Peyer's patch (tissue), 4 donors: ENCODE measurements at regions not wholly inside any gene's neighbourhood (a gene's known extent, or its start where the extent isn't known, plus 50 kb on each side); places are given as distances from the start of the nearest gene placed in this dataset.

Source experiments
- DNase-seq, 3 donors: peaks; one replicate each; pipeline ENCODE4 v3.0.0-alpha.2; 2017 to 2019
- H3K27ac ChIP-seq, 4 donors: fragments of 200-600 bp; sonication (generic); one replicate each; pipeline ENCODE4 v1.5.1; 2016 to 2019
- H3K27me3 ChIP-seq, 2 donors: fragments of 200-600 bp; sonication (generic); one replicate each; pipeline ENCODE4 v1.5.1; 2019
- H3K36me3 ChIP-seq, 3 donors: fragments of 200-600 bp; sonication (generic); one replicate each; pipeline ENCODE4 v1.5.1; 2016 to 2019
- H3K4me1 ChIP-seq, 4 donors: fragments of 200-600 bp; sonication (generic); one replicate each; pipeline ENCODE4 v1.5.1; 2016 to 2019
- H3K4me3 ChIP-seq, 4 donors: fragments of 200-600 bp; sonication (generic); 1 replicate in 3 of 4; 2 replicates in 1 of 4; pipeline ENCODE4 v1.5.1; 2016 to 2019; ENCODE audit warnings: mild to moderate bottlenecking in 1 of 4
- H3K9me3 ChIP-seq, 4 donors: fragments of 200-600 bp; sonication (generic); one replicate each; pipeline ENCODE4 v1.5.1; 2016 to 2019; ENCODE audit warnings: mild to moderate bottlenecking in 1 of 4
- CTCF ChIP-seq, 6 experiments: fragments of 450-650 bp in 4 of 6; fragments of 200-600 bp in 2 of 6; sonication (generic) in 1 of 6; IDR thresholded peaks; one replicate each; pipeline ENCODE4 v1.5.1; 2017 to 2019; ENCODE audit warnings: antibody characterized with exemption in 6 of 6, mild to moderate bottlenecking in 3 of 6, moderate library complexity in 1 of 6
- POLR2A ChIP-seq, 2 donors: fragments of 450-650 bp; IDR thresholded peaks; one replicate each; pipeline ENCODE4 v1.5.1; 2017; ENCODE audit warnings: antibody characterized with exemption in 2 of 2, mild to moderate bottlenecking in 2 of 2, moderate library complexity in 2 of 2

- no peak overlapping the region for H3K27ac ChIP-seq
- no peaks in the 10 kb centered on the region for H3K4me1 ChIP-seq
- no peak for DNase-seq
- no peak for TF ChIP-seq CTCF (IDR thresholded peaks at IDR 0.05)
- TF ChIP-seq POLR2A (IDR thresholded peaks at IDR 0.05), result no peak
- H3K4me3 ChIP-seq, result no peak overlapping the region
- no peaks in the 10 kb centered on the region for H3K9me3 ChIP-seq
- H3K36me3 ChIP-seq, result no peaks in the 10 kb centered on the region
- no peaks in the 10 kb centered on the region for H3K27me3 ChIP-seq
Measured at GRCh38 chr1:219533280-219533679, 79.6 kb downstream of the ZC3H11B start.

GRCh38 chr1:219529116-219529515 is 83.8 kb downstream of the ZC3H11B start:
- DNase-seq, result no peak
- H3K36me3 ChIP-seq, result no peaks in the 10 kb centered on the region
- no peaks in the 10 kb centered on the region for H3K9me3 ChIP-seq
- H3K27me3 ChIP-seq, result no peaks in the 10 kb centered on the region
- no peaks in the 10 kb centered on the region for H3K4me1 ChIP-seq
- no peak overlapping the region for H3K27ac ChIP-seq
- TF ChIP-seq CTCF (IDR thresholded peaks at IDR 0.05) (no peak), POLR2A (IDR thresholded peaks at IDR 0.05) (no peak)
- no peak overlapping the region for H3K4me3 ChIP-seq

GRCh38 chr1:219528633-219529032 is 84.3 kb downstream of the ZC3H11B start:
- TF ChIP-seq CTCF (IDR thresholded peaks at IDR 0.05) (no peak), POLR2A (IDR thresholded peaks at IDR 0.05) (no peak)
- H3K27me3 ChIP-seq, result no peaks in the 10 kb centered on the region
- H3K4me1 ChIP-seq, result no peaks in the 10 kb centered on the region
- no peak for DNase-seq
- H3K9me3 ChIP-seq, result no peaks in the 10 kb centered on the region
- H3K4me3 ChIP-seq, result no peak overlapping the region
- no peaks in the 10 kb centered on the region for H3K36me3 ChIP-seq
- H3K27ac ChIP-seq, result no peak overlapping the region

GRCh38 chr1:219527994-219528393 is 84.9 kb downstream of the ZC3H11B start:
- TF ChIP-seq CTCF (IDR thresholded peaks at IDR 0.05) (no peak), POLR2A (IDR thresholded peaks at IDR 0.05) (no peak)
- DNase-seq, result no peak
- Histone ChIP-seq H3K4me3 (no peak overlapping the region), H3K36me3 (no peaks in the 10 kb centered on the region), H3K9me3 (no peaks in the 10 kb centered on the region), H3K27me3 (no peaks in the 10 kb centered on the region), H3K4me1 (no peaks in the 10 kb centered on the region), H3K27ac (no peak overlapping the region)

GRCh38 chr1:219526074-219526473 is 86.8 kb downstream of the ZC3H11B start:
- no peak for DNase-seq
- H3K27ac ChIP-seq, result no peak overlapping the region
- no peak overlapping the region for H3K4me3 ChIP-seq
- H3K9me3 ChIP-seq, result no peaks in the 10 kb centered on the region
- H3K4me1 ChIP-seq, result no peaks in the 10 kb centered on the region
- H3K36me3 ChIP-seq, result no peaks in the 10 kb centered on the region
- H3K27me3 ChIP-seq, result no peaks in the 10 kb centered on the region
- TF ChIP-seq POLR2A (IDR thresholded peaks at IDR 0.05), result no peak
- TF ChIP-seq CTCF (IDR thresholded peaks at IDR 0.05), result no peak

- no peak overlapping the region for H3K4me3 ChIP-seq
- TF ChIP-seq CTCF (IDR thresholded peaks at IDR 0.05), result no peak
- TF ChIP-seq POLR2A (IDR thresholded peaks at IDR 0.05), result no peak
- DNase-seq, result no peak
- no peak overlapping the region for H3K27ac ChIP-seq
- H3K36me3 ChIP-seq, result no peaks in the 10 kb centered on the region
- H3K27me3 ChIP-seq, result no peaks in the 10 kb centered on the region
- no peaks in the 10 kb centered on the region for H3K4me1 ChIP-seq
- H3K9me3 ChIP-seq, result no peaks in the 10 kb centered on the region
Measured at GRCh38 chr1:219523411-219523810, 89.5 kb downstream of the ZC3H11B start.
